ENCODE measurements at regions not wholly inside any gene's neighbourhood (a gene's known extent, or its start where the extent isn't known, plus 50 kb on each side); places are given as distances from the start of the nearest gene placed in this dataset.

DNA sequence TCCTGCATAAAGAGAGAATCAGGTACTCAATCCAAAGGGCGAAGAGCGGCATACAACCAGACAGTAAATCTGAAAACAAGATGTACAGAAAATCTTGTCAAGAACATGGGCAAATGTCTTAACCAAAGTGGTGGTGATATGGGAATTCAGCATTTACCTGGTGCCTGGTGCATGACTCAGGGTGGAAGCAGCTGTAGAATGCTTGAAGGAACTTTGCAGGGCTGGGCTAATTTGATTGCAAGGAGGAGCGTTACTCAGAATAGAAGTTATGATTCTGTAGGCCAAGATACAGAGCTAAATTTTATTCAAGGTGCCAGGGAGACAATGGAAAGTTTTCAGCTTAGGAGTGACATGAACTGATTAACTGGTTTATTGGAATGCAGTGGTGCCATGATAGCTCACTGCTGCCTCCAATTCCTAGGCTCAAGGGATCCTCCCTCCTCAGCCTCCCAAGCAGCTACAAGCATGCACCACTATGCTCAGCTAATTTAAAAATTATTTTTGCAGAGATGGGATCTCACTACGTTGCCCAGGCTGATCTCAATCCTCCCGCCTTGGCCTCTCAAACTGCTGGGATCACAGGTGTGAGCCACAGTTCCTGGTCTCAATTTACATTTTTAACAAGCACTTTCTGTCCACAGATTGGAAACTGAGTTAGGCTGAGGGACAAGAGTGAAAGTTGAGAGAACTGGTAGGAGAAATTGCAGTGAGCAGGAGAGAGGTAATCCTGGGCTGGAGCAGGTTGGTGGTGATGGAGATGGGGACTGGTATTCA lies 91.5 kb upstream of the TBC1D5 start (continued):
- TF ChIP-seq POLR2AphosphoS5 (IDR thresholded peaks at IDR 0.05; ENCODE audit: low read depth) (no peak), STAT1 (IDR thresholded peaks at IDR 0.05; ENCODE audit: unreplicated experiment) (no peak), CREB1 (CRISPR knock-in tag; IDR thresholded peaks at IDR 0.05; ENCODE audit: low read depth) (no peak), ZNF331 (CRISPR knock-in tag; IDR thresholded peaks at IDR 0.05; ENCODE audit: low read depth) (no peak), NANOG (IDR thresholded peaks at IDR 0.05; ENCODE audit: borderline replicate concordance) (no peak), JUNB (IDR thresholded peaks at IDR 0.05; ENCODE audit: unreplicated experiment) (no peak), REST (IDR thresholded peaks at IDR 0.05; ENCODE audit: unreplicated experiment) (no peak)
- TF ChIP-seq, protein P1, sequence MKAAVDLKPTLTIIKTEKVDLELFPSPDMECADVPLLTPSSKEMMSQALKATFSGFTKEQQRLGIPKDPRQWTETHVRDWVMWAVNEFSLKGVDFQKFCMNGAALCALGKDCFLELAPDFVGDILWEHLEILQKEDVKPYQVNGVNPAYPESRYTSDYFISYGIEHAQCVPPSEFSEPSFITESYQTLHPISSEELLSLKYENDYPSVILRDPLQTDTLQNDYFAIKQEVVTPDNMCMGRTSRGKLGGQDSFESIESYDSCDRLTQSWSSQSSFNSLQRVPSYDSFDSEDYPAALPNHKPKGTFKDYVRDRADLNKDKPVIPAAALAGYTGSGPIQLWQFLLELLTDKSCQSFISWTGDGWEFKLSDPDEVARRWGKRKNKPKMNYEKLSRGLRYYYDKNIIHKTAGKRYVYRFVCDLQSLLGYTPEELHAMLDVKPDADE (IDR thresholded peaks at IDR 0.05), result no peak

- H3K4me3 ChIP-seq, result no peak overlapping the region
- Mint-ChIP-seq H3K27ac (no peak overlapping the region), H3K27me3 (ENCODE audit: insufficient read depth, low read depth, poor library complexity) (no peaks in the 10 kb centered on the region), H3K4me3 (no peak overlapping the region), H3K9me3 (no peaks in the 10 kb centered on the region), H3K36me3 (ENCODE audit: low read depth) (no peaks in the 10 kb centered on the region), H3K4me1 (peaks cover 3% of the 10 kb centered on the region; the same call in 2 of the 3 replicates)
- H3K4me1 ChIP-seq (ENCODE audit: insufficient read depth), result no peaks in the 10 kb centered on the region
- no peaks in the 10 kb centered on the region for H3K27me3 ChIP-seq (ENCODE audit: insufficient read depth)
- no peaks in the 10 kb centered on the region for H3K36me3 ChIP-seq (ENCODE audit: insufficient read depth)
- H3K9me2 ChIP-seq (ENCODE audit: insufficient read depth), result no peaks in the 10 kb centered on the region
- H3K4me2 ChIP-seq, result no peak overlapping the region
- ATAC-seq, result no peak
- DNase-seq (ENCODE audit: low spot score), result no peak
- H4K20me1 ChIP-seq (replicated peaks; ENCODE audit: insufficient read depth), result no peaks in the 10 kb centered on the region
- no peaks in the 10 kb centered on the region for H3F3A ChIP-seq (replicated peaks; ENCODE audit: low read depth)
- H3K79me2 ChIP-seq (replicated peaks; ENCODE audit: insufficient read depth), result no peaks in the 10 kb centered on the region
- no peak overlapping the region for H2AFZ ChIP-seq
- H3K27ac ChIP-seq (ENCODE audit: low read depth), result no peak overlapping the region
- TF ChIP-seq NANOG (IDR thresholded peaks at IDR 0.05; ENCODE audit: borderline replicate concordance) (no peak), JUNB (IDR thresholded peaks at IDR 0.05; ENCODE audit: unreplicated experiment) (no peak), EZH2phosphoT487 (IDR thresholded peaks at IDR 0.05; ENCODE audit: unreplicated experiment) (no peak), REST (IDR thresholded peaks at IDR 0.05; ENCODE audit: unreplicated experiment) (no peak), ZNF462 (CRISPR knock-in tag; IDR thresholded peaks at IDR 0.05) (no peak), STAT1 (IDR thresholded peaks at IDR 0.05; ENCODE audit: unreplicated experiment) (no peak)
Measured at GRCh38 chr3:17832016-17832415, 89.6 kb upstream of the TBC1D5 start.
